Erythroblast (primary cell): ENCODE measurements at regions not wholly inside any gene's neighbourhood (a gene's known extent, or its start where the extent isn't known, plus 50 kb on each side); places are given as distances from the start of the nearest gene placed in this dataset.
"Not testable (repeated sequence)": the region's sequence is repeated elsewhere in the genome, so short reads cannot be mapped to it uniquely, and the experiment has no call there.

ENCODE experiments used
- DNase-seq, 2 experiments: peaks; one replicate each; lab custom pipeline; 2025; lab: John Stamatoyannopoulos, UW
- GATA1 ChIP-seq: IDR thresholded peaks from 2 replicates; pipeline ENCODE4 v1.6.1; 2011; ENCODE audit warnings: low read depth, mild to moderate bottlenecking, control low read depth, low read length, moderate library complexity
- POLR2A ChIP-seq: IDR thresholded peaks from 2 replicates; pipeline ENCODE4 v1.6.1; 2011; ENCODE audit warnings: mild to moderate bottlenecking, low read length

DNA sequence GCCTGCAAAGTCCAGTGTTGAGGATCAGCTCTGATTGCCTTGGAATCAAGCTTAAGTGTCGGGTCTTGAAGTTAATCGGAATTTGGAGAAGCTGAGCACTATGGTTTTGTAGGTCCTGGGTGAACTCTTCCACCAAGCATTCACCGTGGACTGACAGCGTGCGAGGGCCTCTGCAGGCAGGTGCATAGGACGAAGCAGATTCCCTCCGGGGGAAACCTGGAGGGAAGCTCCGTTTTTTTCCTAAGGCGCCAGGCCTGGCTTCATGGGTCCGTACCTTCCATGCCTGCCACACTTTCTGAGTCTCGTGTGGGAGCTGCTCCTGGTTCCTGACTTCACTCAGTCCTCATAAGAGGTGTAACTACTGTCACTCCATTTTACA is 170.1 kb downstream of the CRYBB2 start:
- TF ChIP-seq GATA1 (no peak), POLR2A (no peak)
- DNase-seq = no peak

DNA sequence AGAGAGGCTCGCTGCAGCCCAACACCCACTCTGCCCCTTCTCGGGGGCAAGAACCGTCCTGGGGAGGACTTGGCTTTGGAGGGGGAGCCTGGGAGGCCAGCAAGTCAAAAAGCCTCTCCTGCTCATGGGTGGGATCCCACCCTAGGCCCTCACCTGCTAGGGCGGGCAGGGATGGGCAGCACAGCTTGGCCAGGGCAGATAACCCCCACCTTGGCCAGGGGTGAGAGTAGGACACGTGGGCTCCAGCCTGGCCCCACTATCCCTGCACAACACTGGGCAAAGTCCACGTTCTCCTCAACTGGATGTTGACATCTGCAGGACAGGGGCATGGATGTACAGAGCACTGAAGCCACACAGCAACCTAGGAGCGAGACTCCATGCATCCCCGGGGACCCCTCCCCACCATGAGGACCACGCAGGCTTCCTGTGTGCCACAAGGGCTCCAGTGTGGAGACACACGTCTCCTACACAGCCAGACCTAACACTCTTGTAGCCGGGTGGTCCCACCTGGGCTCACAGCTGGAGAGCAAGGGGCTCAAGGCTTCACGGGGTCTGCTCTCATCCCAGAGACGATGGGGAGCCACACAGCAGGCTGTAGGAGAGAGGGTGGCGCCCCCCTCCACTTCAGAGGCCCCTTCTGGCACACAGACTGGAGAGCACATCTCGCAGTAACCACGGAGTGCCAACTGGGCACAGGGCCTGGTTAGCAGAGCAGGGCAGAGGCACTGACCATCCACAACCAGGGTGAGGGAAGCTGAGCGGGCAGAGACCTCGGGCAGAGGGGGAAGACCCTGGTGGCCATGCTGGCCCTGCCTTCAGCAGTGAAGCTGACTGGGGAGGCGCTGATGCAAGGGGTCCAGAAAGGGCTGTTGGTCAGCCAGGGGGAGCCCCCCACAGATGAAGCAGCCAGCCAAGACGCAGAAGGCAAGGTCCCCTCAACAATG is 171.1 kb downstream of the CRYBB2 start:
- TF ChIP-seq GATA1 (no peak), POLR2A (no peak)
- no peak for DNase-seq

DNA sequence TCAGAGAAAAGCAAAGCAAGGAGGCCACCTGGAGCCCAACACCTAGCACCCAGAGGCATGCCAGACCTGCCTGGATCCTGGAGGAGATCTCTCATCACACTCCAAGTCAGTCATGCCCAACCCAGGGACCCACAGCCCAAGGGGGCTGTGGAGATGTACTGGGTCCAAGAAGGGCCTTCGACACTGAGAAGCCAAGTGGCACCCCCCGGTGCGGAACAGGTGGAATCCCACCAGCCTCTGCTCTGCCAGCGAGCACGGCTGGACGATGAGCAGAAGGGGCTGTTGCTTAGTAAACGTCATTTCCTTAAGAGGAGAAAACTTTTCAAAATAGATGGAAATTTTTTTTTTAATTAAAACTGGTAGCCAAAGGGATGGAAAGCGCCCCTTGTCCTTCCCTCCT is 171.9 kb upstream of the GRK3 start:
- TF ChIP-seq POLR2A (no peak), GATA1 (no peak)
- DNase-seq = no peak

DNA sequence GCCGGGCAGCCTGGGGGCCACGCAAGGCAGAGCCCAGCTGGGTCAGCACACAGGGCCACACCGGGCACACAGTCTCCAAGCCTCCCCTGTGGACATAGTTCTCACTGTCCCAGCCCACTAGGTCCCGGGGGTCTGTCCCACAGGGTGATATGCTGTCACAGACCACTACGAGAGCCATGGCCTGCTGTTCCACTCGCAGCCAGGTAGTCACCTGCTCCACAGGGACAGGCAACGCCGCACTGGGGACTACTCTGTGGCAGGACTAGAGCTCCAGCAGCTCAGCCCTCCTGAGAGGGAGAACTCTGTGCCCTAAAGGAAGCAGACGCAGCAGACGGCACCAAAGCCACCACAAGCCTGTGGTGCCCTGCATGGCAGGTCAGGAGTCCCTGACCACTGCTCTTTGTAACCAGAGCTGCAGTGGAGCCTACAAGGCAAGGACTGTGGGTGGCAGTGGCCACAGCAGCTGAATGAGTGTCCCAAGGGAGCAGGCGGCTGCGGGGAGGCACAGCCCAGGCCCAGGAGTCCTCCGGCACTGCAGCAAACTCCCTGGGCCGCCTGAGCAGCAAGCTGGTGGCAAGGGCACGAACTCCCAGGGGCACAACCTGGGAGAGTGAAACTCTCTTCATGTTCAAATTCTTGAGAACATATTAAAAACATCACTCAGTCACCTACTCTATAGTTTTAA is 171.2 kb upstream of the GRK3 start:
- no peak for DNase-seq

DNA sequence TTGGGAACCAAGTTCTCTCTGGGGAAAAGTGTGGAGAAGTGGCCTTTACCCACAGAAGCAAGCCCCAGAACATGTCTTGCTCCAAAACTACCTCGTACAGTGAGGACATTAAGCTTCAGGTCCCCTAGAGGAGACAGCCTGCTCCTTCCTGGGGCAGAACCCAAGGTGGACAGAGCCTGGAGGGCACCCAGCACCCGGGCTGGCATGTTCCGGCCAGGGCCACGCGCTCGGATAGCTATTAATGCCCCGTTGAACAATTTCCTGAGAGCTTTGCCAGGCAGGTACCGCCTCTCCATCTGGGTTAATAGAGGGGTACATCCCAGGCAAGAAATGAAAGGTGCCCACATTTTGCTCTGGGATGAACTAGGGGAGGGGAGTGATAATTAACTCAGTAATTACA is 169.0 kb upstream of the GRK3 start:
- TF ChIP-seq POLR2A = no peak
- no peak for TF ChIP-seq GATA1
- no peak for DNase-seq

More for the DNA sequence above, 171.2 kb upstream of the GRK3 start:
- no peak for TF ChIP-seq GATA1
- no peak for TF ChIP-seq POLR2A

DNA sequence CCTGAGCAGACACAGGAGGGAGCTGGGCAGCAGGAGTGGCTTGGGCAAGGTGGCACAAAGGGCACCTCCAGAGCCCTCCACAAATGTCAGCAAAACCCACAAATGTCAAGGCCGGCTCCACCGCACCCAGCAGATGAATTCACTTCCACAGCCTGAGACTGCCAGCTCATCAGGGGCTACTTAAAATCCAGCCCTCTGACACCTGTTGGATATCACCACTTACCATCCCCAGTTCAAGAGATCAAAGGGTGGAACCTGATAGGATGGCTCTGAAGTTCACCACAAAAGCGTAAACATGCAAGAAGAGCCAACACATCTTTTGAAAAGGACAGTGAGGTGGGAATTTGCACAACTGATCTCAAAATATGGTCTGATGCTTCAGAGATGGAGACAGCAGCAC is 168.6 kb upstream of the GRK3 start:
- DNase-seq = no peak
- TF ChIP-seq POLR2A (no peak), GATA1 (no peak)

DNA sequence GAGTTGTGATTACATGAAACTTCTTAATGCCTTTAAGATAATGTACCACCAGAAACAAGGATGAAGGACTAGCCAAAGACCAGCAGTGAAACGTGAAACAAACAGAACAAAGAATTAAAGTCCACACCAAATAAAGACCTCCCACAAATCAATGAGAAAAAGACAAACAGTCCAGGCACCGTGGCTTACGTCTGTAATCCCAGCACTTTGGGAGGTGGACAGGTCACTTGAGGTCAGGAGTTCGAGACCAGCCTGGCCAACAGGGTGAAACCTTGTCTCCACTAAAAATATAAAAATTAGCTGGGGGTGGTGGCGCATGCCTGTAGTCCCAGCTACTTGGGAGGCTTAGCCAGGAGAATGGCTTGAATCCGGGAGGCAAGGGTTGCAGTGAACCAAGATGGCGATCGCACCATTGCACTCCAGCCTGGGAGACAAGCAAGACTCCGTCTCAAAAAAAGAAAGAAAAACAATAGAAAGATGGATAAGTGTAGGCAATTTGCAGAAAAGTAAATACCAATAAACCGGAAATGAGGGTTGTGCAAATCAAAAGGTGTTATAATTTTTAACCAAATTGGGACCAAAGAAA is 167.8 kb upstream of the GRK3 start:
- no peak for DNase-seq
- TF ChIP-seq POLR2A (no peak), GATA1 (no peak)

DNA sequence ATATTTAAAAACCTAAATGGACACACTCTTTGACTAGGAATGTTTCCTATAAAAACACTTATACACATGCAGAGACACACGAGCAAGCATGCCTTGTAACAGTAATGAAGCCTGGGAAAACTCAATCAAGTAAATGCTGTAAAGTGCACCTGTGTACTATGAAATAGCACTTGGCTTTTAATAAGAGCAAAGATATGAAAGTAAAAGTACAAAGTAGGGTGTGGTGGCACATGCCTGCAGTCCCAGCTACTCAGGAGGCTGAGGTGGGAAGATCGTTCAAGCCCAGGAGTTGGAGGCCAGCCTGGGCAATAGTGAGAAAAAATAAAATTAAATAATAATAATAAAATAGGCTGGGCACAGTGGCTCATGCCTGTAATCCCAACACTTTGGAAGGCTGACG is 166.9 kb upstream of the GRK3 start:
- TF ChIP-seq GATA1 = no peak
- no peak for TF ChIP-seq POLR2A
- no peak for DNase-seq

DNA sequence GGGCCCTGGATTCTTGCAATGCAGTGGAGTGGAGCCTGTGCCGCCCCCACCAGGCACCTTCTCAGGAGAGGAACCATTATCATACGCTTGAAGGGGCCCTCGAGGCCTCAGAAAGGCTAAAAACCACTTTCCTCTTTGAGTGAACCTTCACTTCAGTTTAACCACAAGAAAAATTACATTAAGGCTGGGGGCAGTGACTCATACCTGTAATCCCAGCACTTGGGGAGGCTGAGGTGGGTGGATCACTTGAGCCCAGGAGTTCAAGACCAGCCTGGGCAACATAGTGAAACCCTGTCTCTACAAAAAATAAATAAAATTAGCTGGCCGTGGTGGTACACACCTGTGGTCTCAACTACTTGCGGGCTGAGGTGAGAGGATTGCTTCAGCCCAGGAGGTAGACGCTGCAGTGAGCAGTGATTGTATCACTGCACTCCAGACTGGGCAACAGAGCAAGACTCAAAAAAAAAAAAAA is 165.8 kb upstream of the GRK3 start:
- not testable (repeated sequence) for DNase-seq

DNA sequence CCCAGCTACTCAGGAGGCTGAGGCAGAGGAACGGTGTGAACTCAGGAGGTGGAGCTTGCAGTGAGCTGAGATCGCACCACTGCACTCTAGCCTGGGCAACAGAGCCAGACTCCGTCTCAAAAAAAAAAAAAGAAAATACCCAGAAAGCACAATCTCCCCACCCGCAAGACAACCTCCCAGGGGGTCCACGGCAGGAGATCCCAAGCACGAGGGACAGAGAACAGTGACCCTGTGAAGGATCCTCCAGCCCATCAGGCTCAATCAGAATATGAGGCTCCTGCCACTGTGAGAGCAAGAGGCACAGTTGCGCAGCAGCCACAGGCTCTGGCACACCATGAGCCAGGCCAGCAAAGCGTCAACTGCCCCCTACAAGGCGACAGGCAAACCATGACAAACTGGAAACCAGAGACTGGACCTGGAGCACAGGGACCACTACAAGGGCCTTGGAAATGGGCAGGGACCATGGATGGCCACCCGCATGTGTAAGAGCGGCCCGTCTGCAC is 164.8 kb upstream of the GRK3 start:
- TF ChIP-seq GATA1 (no peak), POLR2A (no peak)

DNA sequence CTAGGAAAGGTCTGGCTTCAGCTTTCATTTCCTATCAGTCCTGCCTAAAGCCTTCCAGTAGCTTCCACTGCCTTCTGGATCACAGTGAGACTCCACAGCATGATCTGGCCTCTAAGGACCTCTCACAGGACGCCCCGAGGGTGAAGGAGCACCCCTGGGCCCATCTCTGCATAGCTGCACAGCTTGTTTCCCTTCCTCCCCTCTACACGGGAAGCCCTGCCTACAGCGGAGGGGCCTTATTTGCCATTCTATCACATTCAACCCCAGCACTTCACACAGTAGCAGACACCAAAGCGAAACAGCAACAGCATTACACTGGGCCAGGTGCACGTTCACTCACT is 162.3 kb upstream of the GRK3 start:
- no peak for TF ChIP-seq GATA1
- no peak for TF ChIP-seq POLR2A
- DNase-seq = no peak

More for the DNA sequence above, 164.8 kb upstream of the GRK3 start:
- DNase-seq = no peak

DNA sequence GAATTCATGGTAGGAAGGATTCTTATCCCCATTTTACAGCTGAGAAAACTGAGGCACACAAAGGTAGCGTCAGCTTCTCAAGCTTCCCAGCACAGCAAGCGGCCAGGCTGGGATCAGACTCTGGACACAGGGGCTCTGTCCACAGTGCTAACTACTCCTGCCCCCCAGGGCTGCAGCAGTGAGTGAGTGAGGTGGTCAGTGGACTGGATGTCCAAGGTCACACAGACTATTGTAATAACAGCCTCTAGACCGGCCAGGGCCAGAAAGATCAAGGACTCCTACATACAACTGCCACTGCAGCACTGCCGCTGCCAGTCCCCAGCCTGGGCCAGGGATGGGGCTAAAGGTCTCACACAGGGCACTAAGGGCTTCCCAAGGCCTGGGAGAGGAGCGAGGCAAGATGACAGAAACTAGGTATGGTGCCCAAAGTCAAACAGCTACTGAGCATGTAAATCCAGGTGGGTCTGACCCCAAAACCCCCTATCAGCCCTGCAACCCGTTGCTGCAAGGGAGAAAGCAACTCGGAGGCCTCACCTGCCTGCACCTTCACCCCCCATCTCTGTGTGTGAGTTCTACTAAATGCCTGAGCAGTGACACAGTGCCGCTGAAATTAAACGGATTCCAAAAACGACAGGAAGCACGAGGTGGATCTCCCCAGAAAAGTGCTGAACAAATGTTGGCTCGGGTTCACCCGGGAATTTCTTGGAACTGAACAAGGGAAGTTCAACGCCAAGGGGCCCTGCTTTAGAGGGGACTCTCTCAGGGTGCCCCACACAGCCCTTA is 161.8 kb upstream of the GRK3 start:
- no peak for DNase-seq
- TF ChIP-seq GATA1 (no peak), POLR2A (no peak)

DNA sequence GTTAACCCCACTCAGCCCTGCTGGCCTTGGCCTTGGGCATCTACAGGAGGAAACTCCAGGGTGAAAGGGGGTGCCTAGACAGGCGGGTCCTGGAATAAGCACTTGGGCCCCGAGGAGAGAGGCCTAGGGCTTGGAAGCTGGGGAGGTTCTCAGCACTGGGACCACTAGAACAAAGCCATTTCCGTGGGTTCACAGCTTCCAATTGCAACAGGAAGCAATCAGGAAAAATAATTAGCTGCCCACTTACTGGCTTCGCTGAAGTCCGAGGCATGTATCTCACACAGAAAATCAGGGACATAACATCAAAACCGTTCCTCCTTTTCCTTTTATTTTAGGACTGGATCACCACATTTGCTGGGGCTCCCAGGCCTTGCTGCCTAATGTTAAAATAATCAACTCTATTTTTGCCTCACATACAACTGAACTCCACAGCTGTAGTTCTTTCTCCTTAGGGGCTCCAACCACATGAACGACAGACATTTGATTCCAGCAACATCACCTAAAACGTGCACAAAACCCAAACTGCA is 161.1 kb upstream of the GRK3 start:
- TF ChIP-seq GATA1 = no peak
- no peak for TF ChIP-seq POLR2A
- no peak for DNase-seq
